H1 (cell line): ENCODE measurements at regions not wholly inside any gene's neighbourhood (a gene's known extent, or its start where the extent isn't known, plus 50 kb on each side); places are given as distances from the start of the nearest gene placed in this dataset.

Experiments
- CTCF ChIA-PET: fragments of 300-600 bp; sonication (Branson Sonifier 250); formaldehyde crosslinking; loops from one replicate; lab custom pipeline; 2021; ENCODE audit not compliant: partially characterized antibody; lab: Charles Lee
- POLR2A ChIA-PET: fragments of 300-600 bp; sonication (Branson Sonifier 250); formaldehyde crosslinking; loops from one replicate; lab custom pipeline; 2021; ENCODE audit warnings: inconsistent platforms; ENCODE audit not compliant: partially characterized antibody; lab: Charles Lee
- DNase-seq, 2 experiments: peaks; one replicate each; pipeline versions ENCODE4 v3.0.0 to v3.0.0-alpha.2; 2010 to 2022; ENCODE audit warnings: low spot score in 2 of 2, low read depth in 1 of 2, mixed read lengths in 1 of 2
- FAIRE-seq: peaks from 2 replicates; lab custom pipeline; 2011; peaks lifted over from hg19 to GRCh38; lab: Jason Lieb, UNC
- H2AFZ ChIP-seq: 2 replicates; pipeline ENCODE4 v1.8.1; 2012; ENCODE audit warnings: low read length, inconsistent platforms
- H2AK5ac ChIP-seq: 2 replicates; pipeline ENCODE4 v1.6.1; 2013; ENCODE audit warnings: low read depth, low read length
- H2BK120ac ChIP-seq: replicated peaks from 2 replicates; pipeline ENCODE3; 2013; ENCODE audit warnings: low read depth, low read length, inconsistent platforms
- H2BK12ac ChIP-seq: 2 replicates; pipeline ENCODE4 v1.6.1; 2013; ENCODE audit warnings: low read depth, low read length
- H2BK15ac ChIP-seq: 2 replicates; pipeline ENCODE4 v1.6.1; 2013; ENCODE audit warnings: low read length
- H2BK20ac ChIP-seq: 2 replicates; pipeline ENCODE4 v1.6.1; 2013; ENCODE audit warnings: low read length
- H2BK5ac ChIP-seq: 2 replicates; pipeline ENCODE4 v1.6.1; 2013; ENCODE audit warnings: low read depth, low read length
- H3K14ac ChIP-seq: 2 replicates; pipeline ENCODE4 v1.6.1; 2013; ENCODE audit warnings: inconsistent platforms; ENCODE audit not compliant: insufficient read length
- H3K18ac ChIP-seq: 2 replicates; pipeline ENCODE4 v1.6.1; 2013; ENCODE audit warnings: low read length; ENCODE audit errors: extremely low read depth
- H3K23ac ChIP-seq: 2 replicates; pipeline ENCODE4 v1.6.1; 2013; ENCODE audit warnings: inconsistent platforms; ENCODE audit not compliant: insufficient read length
- H3K23me2 ChIP-seq: 2 replicates; pipeline ENCODE4 v1.6.1; 2013; ENCODE audit warnings: low read depth, low read length
- H3K27ac ChIP-seq: 2 replicates; pipeline ENCODE4 v1.6.1; 2011; ENCODE audit warnings: low read depth, low read length, inconsistent platforms
- H3K27me3 ChIP-seq, 4 experiments: replicated peaks in 1 of 4; 1 replicate in 1 of 4; 2 replicates in 3 of 4; pipeline versions ENCODE4 v1.6.1 to v1.8.1; 2011 to 2013; ENCODE audit warnings: low read length in 3 of 4, mild to moderate bottlenecking in 3 of 4, inconsistent platforms in 2 of 4, mixed read lengths in 2 of 4, moderate library complexity in 1 of 4; ENCODE audit not compliant: control insufficient read depth in 3 of 4, insufficient read depth in 3 of 4; ENCODE audit errors: extremely low read depth in 1 of 4
- H3K36me3 ChIP-seq, 4 experiments: 2 replicates each; pipeline versions ENCODE4 v1.6.1 to v1.8.1; 2011 to 2013; ENCODE audit warnings: mild to moderate bottlenecking in 4 of 4, low read length in 3 of 4, moderate library complexity in 2 of 4, control low read depth in 1 of 4, inconsistent platforms in 1 of 4; ENCODE audit not compliant: insufficient read depth in 4 of 4, control insufficient read depth in 2 of 4
- H3K4ac ChIP-seq: replicated peaks from 2 replicates; pipeline ENCODE3; 2013; ENCODE audit warnings: low read length, low read depth, mixed read lengths, inconsistent platforms; ENCODE audit not compliant: insufficient read length
- H3K4me1 ChIP-seq, 4 experiments: replicated peaks in 1 of 4; 1 replicate in 1 of 4; 2 replicates in 3 of 4; pipeline versions ENCODE4 v1.6.1 to v1.8.1; 2011 to 2013; ENCODE audit warnings: low read length in 3 of 4, inconsistent platforms in 2 of 4, mixed read lengths in 1 of 4; ENCODE audit not compliant: insufficient read depth in 4 of 4, control insufficient read depth in 3 of 4
- H3K4me2 ChIP-seq, 2 experiments: 2 replicates each; pipeline versions ENCODE4 v1.6.1 to v1.8.1; 2011 to 2013; ENCODE audit warnings: low read depth in 2 of 2, low read length in 2 of 2, control low read depth in 1 of 2, inconsistent platforms in 1 of 2, mild to moderate bottlenecking in 1 of 2; ENCODE audit not compliant: insufficient read depth in 1 of 2
- H3K4me3 ChIP-seq, 4 experiments: fragments of 200-600, 300-600 bp in 1 of 4; sonication (generic), shearing (Covaris generic), sonication (Bioruptor Twin) in 1 of 4; 2 replicates each; pipeline versions ENCODE4 v1.5.1 to v1.8.1; 2011 to 2016; ENCODE audit warnings: low read length in 4 of 4, low read depth in 3 of 4, control low read depth in 2 of 4, inconsistent platforms in 2 of 4, mild to moderate bottlenecking in 2 of 4, mixed read lengths in 1 of 4, moderate library complexity in 1 of 4; ENCODE audit not compliant: insufficient read depth in 2 of 4; ENCODE audit errors: extremely low read depth in 1 of 4
- H3K56ac ChIP-seq: replicated peaks from 2 replicates; pipeline ENCODE3; 2013; ENCODE audit warnings: low read depth, mild to moderate bottlenecking, mixed read lengths, low read length, inconsistent platforms; ENCODE audit not compliant: insufficient read length
- H3K79me1 ChIP-seq: 2 replicates; pipeline ENCODE4 v1.6.1; 2013; ENCODE audit warnings: low read depth, low read length, control low read depth
- H3K79me2 ChIP-seq, 2 experiments: 2 replicates each; pipeline versions ENCODE4 v1.6.1 to v1.8.1; 2012 to 2013; ENCODE audit warnings: low read length in 2 of 2, mild to moderate bottlenecking in 2 of 2, inconsistent platforms in 1 of 2; ENCODE audit not compliant: insufficient read depth in 2 of 2, control insufficient read depth in 1 of 2
- H3K9ac ChIP-seq, 4 experiments: replicated peaks in 1 of 4; 1 replicate in 1 of 4; 2 replicates in 3 of 4; pipeline versions ENCODE4 v1.6.1 to v1.8.1; 2011 to 2013; ENCODE audit warnings: low read depth in 3 of 4, low read length in 3 of 4, control low read depth in 2 of 4, mild to moderate bottlenecking in 2 of 4, moderate library complexity in 2 of 4, inconsistent platforms in 1 of 4; ENCODE audit errors: extremely low read depth in 1 of 4
- H3K9me3 ChIP-seq, 2 experiments: 2 replicates each; pipeline versions ENCODE4 v1.6.1 to v1.8.1; 2012 to 2013; ENCODE audit warnings: mild to moderate bottlenecking in 2 of 2, moderate library complexity in 2 of 2, control low read depth in 1 of 2, inconsistent platforms in 1 of 2, low read depth in 1 of 2, low read length in 1 of 2, mixed read lengths in 1 of 2; ENCODE audit not compliant: insufficient read depth in 2 of 2
- H4K20me1 ChIP-seq, 2 experiments: replicated peaks in 1 of 2; 2 replicates each; pipeline versions ENCODE3 to v1.8.1; 2011 to 2013; ENCODE audit warnings: inconsistent platforms in 2 of 2, low read length in 2 of 2, mild to moderate bottlenecking in 1 of 2; ENCODE audit not compliant: insufficient read depth in 2 of 2, control insufficient read depth in 1 of 2
- H4K5ac ChIP-seq: 2 replicates; pipeline ENCODE4 v1.6.1; 2013; ENCODE audit warnings: low read length, low read depth, mixed read lengths, inconsistent platforms; ENCODE audit not compliant: insufficient read length
- H4K8ac ChIP-seq: 2 replicates; pipeline ENCODE4 v1.8.0; 2013; ENCODE audit warnings: mild to moderate bottlenecking, moderate library complexity, low read length, inconsistent platforms; ENCODE audit not compliant: insufficient read depth; ENCODE audit errors: extremely low read depth
- H4K91ac ChIP-seq: replicated peaks from 2 replicates; pipeline ENCODE3; 2013; ENCODE audit warnings: low read length, mixed read lengths, inconsistent platforms; ENCODE audit not compliant: insufficient read length
- CEBPB ChIP-seq: IDR thresholded peaks from 2 replicates; pipeline ENCODE4 v1.6.1; 2012; ENCODE audit warnings: low read depth, low read length
- GTF2F1 ChIP-seq: IDR thresholded peaks from 2 replicates; pipeline ENCODE4 v1.6.1; 2012; ENCODE audit warnings: low read depth, low read length, improper control_type of control experiment, borderline replicate concordance
- SIRT6 ChIP-seq: IDR thresholded peaks from one replicate; pipeline ENCODE4 v1.7.1; 2012; ENCODE audit warnings: low read length, inconsistent platforms
- TCF12 ChIP-seq: IDR thresholded peaks from 2 replicates; pipeline ENCODE4 v1.6.1; 2011; ENCODE audit warnings: low read depth, mild to moderate bottlenecking, low read length
- WGBS, 2 experiments: shearing (Covaris generic) in 1 of 2; methylation state at CpG; one replicate each; pipeline versions ENCODE4 v1.1.6 to v1.1.7; 2013 to 2015; ENCODE audit warnings: low lambda C conversion rate in 2 of 2, mixed read lengths in 2 of 2, inconsistent platforms in 1 of 2, low coverage in 1 of 2, missing lambda C conversion rate in 1 of 2; ENCODE audit not compliant: insufficient replicate concordance in 2 of 2, insufficient coverage in 1 of 2, insufficient read length in 1 of 2; ENCODE audit errors: extremely low coverage in 1 of 2, missing lambda C conversion rate in 1 of 2; 5-methylcytosine and 5-hydroxymethylcytosine counted together

- Histone ChIP-seq H3K4me1 (peaks cover 0 to 5% (median 1%) of the 10 kb centered on the region in 4 experiments; a peak in 3 of 7 replicates), H3K27me3 (no peaks in the 10 kb centered on the region), H2BK12ac (no peak overlapping the region), H2AFZ (no peak overlapping the region), H2BK20ac (no peak overlapping the region), H3K4ac (no peak overlapping the region), H2BK15ac (no peak overlapping the region), H3K23ac (no peak overlapping the region), H3K79me2 (no peaks in the 10 kb centered on the region), H4K91ac (no peak overlapping the region), H3K18ac (no peak overlapping the region), H3K56ac (no peak overlapping the region), H3K4me3 (no peak overlapping the region), H2AK5ac (no peak overlapping the region), H4K5ac (no peak overlapping the region), H4K20me1 (no peaks in the 10 kb centered on the region), H3K14ac (no peak overlapping the region), H2BK120ac (no peak overlapping the region), H3K9me3 (no peaks in the 10 kb centered on the region), H2BK5ac (no peak overlapping the region), H3K27ac (no peak overlapping the region), H3K9ac (no peak overlapping the region), H3K4me2 (no peak overlapping the region), H3K79me1 (no peaks in the 10 kb centered on the region), H3K23me2 (no peaks in the 10 kb centered on the region), H4K8ac (no peak overlapping the region), H3K36me3 (no peaks in the 10 kb centered on the region)
- no peak for DNase-seq
- no peak for FAIRE-seq
- ChIA-PET POLR2A (no interaction called here), CTCF (interaction anchor here (0.6 to 0.7 kb wide), 2 partner anchors 227 to 617 kb away, joined by 3 read pairs; no protein-coding TSS in a partner anchor)
- no peak for TF ChIP-seq TCF12
- no peak for TF ChIP-seq SIRT6
- no peak for TF ChIP-seq GTF2F1
- TF ChIP-seq CEBPB = no peak
- 61% methylated on average over 3 of the region's 3 CpGs; no CpG with 5 or more reads in 1 of the 2 experiments for WGBS, 2 experiments
These were observed 461.7 kb downstream of the KLF12 start for GRCh38 chr13:73672492-73672891.
